Gastrocnemius medialis (tissue), 4 donors: ENCODE measurements at regions not wholly inside any gene's neighbourhood (a gene's known extent, or its start where the extent isn't known, plus 50 kb on each side); places are given as distances from the start of the nearest gene placed in this dataset.
"Not testable (repeated sequence)": the region's sequence is repeated elsewhere in the genome, so short reads cannot be mapped to it uniquely, and the experiment has no call there.

Experiments used
- ATAC-seq, 2 donors: fragments of 150-250 bp; one replicate each; pipeline ENCODE4 v1.9.1; 2016
- DNase-seq, 2 donors: peaks; one replicate each; pipeline ENCODE4 v3.0.0-alpha.2; 2019
- H3K27ac ChIP-seq, 4 donors: fragments of 200-600 bp; sonication (generic); 1 replicate in 1 of 4; 2 replicates in 3 of 4; pipeline ENCODE4 v1.5.1; 2016 to 2018; ENCODE audit warnings: mild to moderate bottlenecking in 2 of 4, moderate library complexity in 1 of 4
- H3K27me3 ChIP-seq, 3 donors: fragments of 200-600 bp; sonication (generic) in 2 of 3; 1 replicate in 1 of 3; 2 replicates in 2 of 3; pipeline versions ENCODE4 v1.5.1 to v1.6.0; 2016 to 2019; ENCODE audit warnings: mild to moderate bottlenecking in 1 of 3, moderate library complexity in 1 of 3
- H3K36me3 ChIP-seq, 2 donors: fragments of 200-600 bp; sonication (generic) in 1 of 2; one replicate each; pipeline ENCODE4 v1.5.1; 2017 to 2018
- H3K4me1 ChIP-seq, 2 donors: fragments of 200-600 bp; sonication (generic) in 1 of 2; one replicate each; pipeline ENCODE4 v1.5.1; 2016 to 2017; ENCODE audit warnings: mild to moderate bottlenecking in 2 of 2
- H3K4me3 ChIP-seq, 4 donors: fragments of 200-600 bp; sonication (generic) in 3 of 4; 1 replicate in 1 of 4; 2 replicates in 3 of 4; pipeline ENCODE4 v1.5.1; 2016 to 2019; ENCODE audit warnings: mild to moderate bottlenecking in 2 of 4
- H3K9me3 ChIP-seq, 3 donors: fragments of 200-600 bp; sonication (generic) in 2 of 3; 1 replicate in 1 of 3; 2 replicates in 2 of 3; pipeline ENCODE4 v1.5.1; 2016 to 2019
- POLR2A ChIP-seq, 2 donors: fragments of 450-650 bp; IDR thresholded peaks; one replicate each; pipeline ENCODE4 v1.6.1; 2017; ENCODE audit warnings: antibody characterized with exemption in 2 of 2, mild to moderate bottlenecking in 2 of 2, moderate library complexity in 2 of 2
- in situ Hi-C, 4 donors: fragments of 200-750 bp; cut with MboI; loops; one replicate each; pipeline versions ENCODE4 v1.15.0 to v1.8.0; 2017; ENCODE audit warnings: low sequenced_read_pairs in 4 of 4
- intact Hi-C: fragments of 100-400 bp; cut with DNase I; formaldehyde crosslinking; loops from one replicate; pipeline ENCODE4 v1.15.1; 2023; ENCODE audit warnings: low total_unique reads
- TF ChIP-seq, protein P1 (sequence below), 5 experiments: fragments of 450-650 bp in 3 of 5; fragments of 200-600 bp in 2 of 5; sonication (generic) in 2 of 5; IDR thresholded peaks in 4 of 5; conservative IDR thresholded peaks in 1 of 5; 1 replicate in 4 of 5; 2 replicates in 1 of 5; pipeline ENCODE4 v1.5.1; 2016 to 2019; ENCODE audit warnings: antibody characterized with exemption in 5 of 5, mild to moderate bottlenecking in 3 of 5, moderate library complexity in 3 of 5

GRCh38 chr21:9756677-9757076, 764.7 kb upstream of the TPTE start:
- intact Hi-C loops: no loop called here
- in situ Hi-C loops: no loop called here
- no peaks in the 10 kb centered on the region for H3K9me3 ChIP-seq

GRCh38 chr21:9757118-9757517, 764.3 kb upstream of the TPTE start:
- in situ Hi-C loops, H3K27me3 ChIP-seq, ATAC-seq, H3K4me1 ChIP-seq, H3K36me3 ChIP-seq, H3K4me3 ChIP-seq, H3K27ac ChIP-seq, intact Hi-C loops, DNase-seq, H3K9me3 ChIP-seq: not testable (repeated sequence)

More at GRCh38 chr21:9756677-9757076, 764.7 kb upstream of the TPTE start:
- ATAC-seq (no peak), DNase-seq (no peak)
- Histone ChIP-seq H3K36me3 (no peaks in the 10 kb centered on the region), H3K4me1 (no peaks in the 10 kb centered on the region), H3K4me3 (no peak overlapping the region), H3K27me3 (no peaks in the 10 kb centered on the region), H3K27ac (no peak overlapping the region)
- TF ChIP-seq POLR2A (IDR thresholded peaks at IDR 0.05): no peak
- TF ChIP-seq, protein P1, sequence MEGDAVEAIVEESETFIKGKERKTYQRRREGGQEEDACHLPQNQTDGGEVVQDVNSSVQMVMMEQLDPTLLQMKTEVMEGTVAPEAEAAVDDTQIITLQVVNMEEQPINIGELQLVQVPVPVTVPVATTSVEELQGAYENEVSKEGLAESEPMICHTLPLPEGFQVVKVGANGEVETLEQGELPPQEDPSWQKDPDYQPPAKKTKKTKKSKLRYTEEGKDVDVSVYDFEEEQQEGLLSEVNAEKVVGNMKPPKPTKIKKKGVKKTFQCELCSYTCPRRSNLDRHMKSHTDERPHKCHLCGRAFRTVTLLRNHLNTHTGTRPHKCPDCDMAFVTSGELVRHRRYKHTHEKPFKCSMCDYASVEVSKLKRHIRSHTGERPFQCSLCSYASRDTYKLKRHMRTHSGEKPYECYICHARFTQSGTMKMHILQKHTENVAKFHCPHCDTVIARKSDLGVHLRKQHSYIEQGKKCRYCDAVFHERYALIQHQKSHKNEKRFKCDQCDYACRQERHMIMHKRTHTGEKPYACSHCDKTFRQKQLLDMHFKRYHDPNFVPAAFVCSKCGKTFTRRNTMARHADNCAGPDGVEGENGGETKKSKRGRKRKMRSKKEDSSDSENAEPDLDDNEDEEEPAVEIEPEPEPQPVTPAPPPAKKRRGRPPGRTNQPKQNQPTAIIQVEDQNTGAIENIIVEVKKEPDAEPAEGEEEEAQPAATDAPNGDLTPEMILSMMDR (IDR thresholded peaks at IDR 0.05 in 4 of 5, conservative IDR thresholded peaks at IDR 0.05 in 1 of 5): no peak

DNA sequence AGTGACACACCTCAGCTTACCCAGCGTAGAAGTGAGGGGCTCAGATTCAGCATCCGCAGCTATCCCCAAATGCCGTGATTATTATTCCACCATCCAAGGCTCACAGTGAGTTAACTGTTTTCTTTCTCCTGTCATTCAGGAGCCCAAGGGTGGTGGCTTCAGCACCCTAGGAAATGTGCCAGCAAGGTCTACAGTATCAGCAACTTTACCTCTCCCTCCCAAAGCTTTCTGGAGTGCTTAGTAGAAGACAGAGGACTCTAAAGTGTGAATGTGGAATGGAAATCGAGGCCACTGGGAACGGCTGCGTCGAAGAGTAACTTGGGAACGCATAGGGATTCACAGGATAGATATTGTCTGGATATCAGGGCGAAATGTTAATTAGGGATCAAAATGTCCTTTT, 763.8 kb upstream of the TPTE start:
- H3K36me3 ChIP-seq, DNase-seq, H3K4me3 ChIP-seq, H3K27ac ChIP-seq, intact Hi-C loops, H3K27me3 ChIP-seq, in situ Hi-C loops, ATAC-seq, H3K9me3 ChIP-seq, H3K4me1 ChIP-seq: not testable (repeated sequence)

DNA sequence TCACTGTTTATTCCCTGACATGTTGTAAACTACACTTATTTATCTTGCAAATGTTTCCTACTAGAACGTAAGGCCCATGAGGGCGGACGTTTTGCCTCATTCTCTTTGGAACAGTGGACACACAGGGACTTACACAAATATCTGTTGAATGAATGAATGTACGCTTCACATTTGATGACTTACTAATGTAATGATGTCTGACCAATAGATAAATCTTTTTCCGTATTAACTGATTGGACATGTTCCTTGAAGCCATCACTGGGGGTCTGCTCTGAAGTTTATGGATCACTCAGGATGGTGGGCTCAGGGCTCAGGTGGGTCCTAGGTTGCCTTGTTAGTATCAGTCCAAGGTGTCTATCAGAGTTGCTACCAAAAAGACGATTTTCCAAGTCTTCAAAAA, 763.2 kb upstream of the TPTE start:
- no peak for DNase-seq
- TF ChIP-seq, protein P1 (IDR thresholded peaks at IDR 0.05 in 4 of 5, conservative IDR thresholded peaks at IDR 0.05 in 1 of 5): no peak
- no peak for TF ChIP-seq POLR2A (IDR thresholded peaks at IDR 0.05)
- no peaks in the 10 kb centered on the region for H3K27me3 ChIP-seq
- H3K27ac ChIP-seq: no peak overlapping the region
- H3K4me3 ChIP-seq: no peak overlapping the region
- no peaks in the 10 kb centered on the region for H3K4me1 ChIP-seq
- in situ Hi-C loops: no loop called here
- intact Hi-C loops: no loop called here
- no peaks in the 10 kb centered on the region for H3K9me3 ChIP-seq
- H3K36me3 ChIP-seq: no peaks in the 10 kb centered on the region
- no peak for ATAC-seq

GRCh38 chr21:9758888-9759287, 762.5 kb upstream of the TPTE start:
- no peak for TF ChIP-seq POLR2A (IDR thresholded peaks at IDR 0.05)
- TF ChIP-seq, protein P1 (IDR thresholded peaks at IDR 0.05 in 4 of 5, conservative IDR thresholded peaks at IDR 0.05 in 1 of 5): no peak
- no peak overlapping the region for H3K27ac ChIP-seq
- H3K9me3 ChIP-seq: no peaks in the 10 kb centered on the region
- no peaks in the 10 kb centered on the region for H3K4me1 ChIP-seq
- no peak overlapping the region for H3K4me3 ChIP-seq
- in situ Hi-C loops: no loop called here
- intact Hi-C loops: no loop called here
- ATAC-seq (no peak), DNase-seq (no peak)
- H3K36me3 ChIP-seq: no peaks in the 10 kb centered on the region
- no peaks in the 10 kb centered on the region for H3K27me3 ChIP-seq

DNA sequence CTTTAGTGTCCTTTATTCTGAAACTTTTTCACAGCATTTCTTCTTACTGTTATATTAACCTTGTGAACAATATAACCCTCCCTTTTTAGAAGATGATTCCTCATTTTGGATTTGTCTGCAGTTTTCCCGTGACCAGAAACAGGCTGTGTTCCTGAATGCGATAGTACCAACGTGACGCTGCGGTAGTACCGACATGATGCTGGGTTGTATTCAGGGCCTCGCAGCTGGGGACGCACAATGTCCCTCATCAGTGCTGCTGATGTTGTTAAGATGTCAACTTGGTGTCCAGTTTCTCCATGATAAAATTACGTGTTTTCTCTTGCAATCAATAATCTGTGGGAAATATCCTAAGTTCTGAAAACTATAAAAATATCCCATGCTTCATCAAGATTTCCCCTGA, 761.4 kb upstream of the TPTE start:
- Histone ChIP-seq H3K27me3 (no peaks in the 10 kb centered on the region), H3K9me3 (no peaks in the 10 kb centered on the region), H3K27ac (no peak overlapping the region), H3K4me1 (no peaks in the 10 kb centered on the region), H3K36me3 (no peaks in the 10 kb centered on the region), H3K4me3 (no peak overlapping the region)
- DNase-seq: no peak
- no peak for ATAC-seq
- TF ChIP-seq, protein P1 (IDR thresholded peaks at IDR 0.05 in 4 of 5, conservative IDR thresholded peaks at IDR 0.05 in 1 of 5): no peak
- no peak for TF ChIP-seq POLR2A (IDR thresholded peaks at IDR 0.05)
- in situ Hi-C loops: no loop called here
- intact Hi-C loops: no loop called here
